GM21717 (cell line): ENCODE measurements at regions not wholly inside any gene's neighbourhood (a gene's known extent, or its start where the extent isn't known, plus 50 kb on each side); places are given as distances from the start of the nearest gene placed in this dataset.
"Not testable (repeated sequence)": the region's sequence is repeated elsewhere in the genome, so short reads cannot be mapped to it uniquely, and the experiment has no call there.

Source experiments
- ATAC-seq: cut with Tn5 transposase; IDR thresholded peaks from one replicate; pipeline ENCODE4 v1.9.1; 2021; ENCODE audit warnings: mild to moderate bottlenecking, moderate library complexity; ENCODE audit not compliant: unreplicated experiment

DNA sequence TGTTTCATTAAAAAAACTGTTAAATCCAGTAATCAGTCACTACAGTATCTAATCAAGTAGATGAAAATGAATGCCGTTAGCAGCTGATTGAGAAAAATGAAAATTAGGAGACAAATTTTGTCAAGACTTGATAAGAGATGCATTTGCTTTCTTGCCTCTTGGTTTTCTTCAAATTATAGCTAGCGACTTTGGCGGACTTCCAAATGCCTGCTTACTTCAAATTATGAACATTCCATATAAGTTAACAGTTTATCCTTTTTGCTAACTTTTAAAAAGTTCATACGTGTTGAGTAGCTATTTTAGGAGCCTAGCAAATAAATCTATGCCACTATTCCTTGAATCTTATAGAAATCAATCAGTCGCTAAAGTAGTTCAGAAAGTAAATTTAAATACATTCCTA lies 58.8 kb downstream of the PPP4R3C start:
- no peak for ATAC-seq

DNA sequence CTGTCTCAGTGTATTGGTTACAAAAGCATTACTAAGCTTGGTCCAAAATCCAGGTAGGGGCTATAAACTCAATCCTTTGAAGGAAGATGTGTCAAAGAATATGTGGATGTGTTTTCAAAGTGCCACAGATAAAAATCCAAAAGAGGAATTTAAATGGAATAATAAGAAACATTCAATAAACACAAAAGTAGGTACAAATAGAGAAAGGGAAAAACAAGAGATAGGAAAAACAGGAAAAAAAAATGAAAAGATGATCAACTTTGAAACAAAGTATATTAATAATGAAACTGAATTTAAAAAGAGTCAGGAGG lies 64.0 kb downstream of the PPP4R3C start:
- no peak for ATAC-seq

- ATAC-seq, result no peak
Observed at GRCh38 chrX:27391623-27392022, 71.5 kb downstream of the PPP4R3C start.

DNA sequence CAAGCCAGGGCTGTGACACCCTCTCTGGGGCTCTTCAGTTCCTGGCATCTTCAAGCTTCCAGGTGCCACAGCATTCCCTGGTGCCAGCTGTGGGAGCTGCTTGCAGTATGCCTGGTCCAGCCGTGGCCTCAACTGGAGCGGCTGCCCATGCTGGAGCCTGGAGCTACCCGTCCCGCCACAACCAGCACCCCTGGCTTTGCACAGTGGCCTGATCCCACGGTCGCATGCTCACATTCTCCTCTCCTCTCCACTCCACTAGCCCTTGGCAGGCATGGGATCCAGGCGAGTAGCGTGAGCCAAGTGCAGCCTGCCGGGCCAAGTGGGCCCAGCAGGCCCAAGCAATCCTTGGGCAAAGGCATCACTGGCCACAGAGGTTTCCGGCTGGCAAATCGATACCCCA lies 81.7 kb downstream of the PPP4R3C start:
- ATAC-seq, result no peak

GRCh38 chrX:27380163-27380845 lies 82.8 kb downstream of the PPP4R3C start:
- no peak for ATAC-seq

DNA sequence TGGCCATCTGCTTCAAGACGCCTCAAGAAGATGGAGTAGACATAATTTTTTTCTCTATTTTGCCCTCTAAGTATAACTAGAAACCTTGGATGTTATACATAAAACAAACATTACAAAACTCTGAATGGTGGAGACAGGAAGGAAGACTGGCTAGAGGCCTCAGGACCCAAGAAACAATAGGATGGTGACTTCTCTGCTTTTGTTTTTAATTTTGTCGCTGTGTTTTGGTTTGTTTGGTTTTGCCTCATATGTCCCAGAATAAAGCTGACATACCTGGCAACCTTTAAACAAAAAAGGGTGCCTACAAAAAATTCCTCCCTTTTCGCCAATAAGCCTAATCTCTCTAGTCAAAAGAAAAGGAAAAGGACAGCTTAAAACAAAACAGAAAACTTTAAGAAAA lies 109.1 kb downstream of the PPP4R3C start:
- no peak for ATAC-seq

DNA sequence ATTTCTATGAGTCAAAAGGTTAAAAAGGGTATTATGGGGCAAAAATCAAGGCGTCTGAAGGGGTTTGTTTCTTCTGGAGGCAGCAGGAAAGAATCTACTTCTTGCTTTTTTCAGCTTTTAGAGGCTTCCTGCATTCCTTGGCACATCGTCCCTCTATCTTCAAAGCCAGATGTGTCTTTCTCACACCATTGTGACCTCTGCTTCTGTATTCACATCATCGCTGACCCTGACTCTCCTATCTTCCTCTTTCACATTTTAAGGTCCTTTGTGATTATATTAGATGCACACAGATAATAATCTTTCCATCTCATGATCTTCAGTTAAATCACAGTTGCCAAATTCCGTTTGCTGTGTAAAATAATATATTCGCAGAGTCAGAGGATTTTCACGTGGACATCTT lies 112.7 kb downstream of the PPP4R3C start:
- ATAC-seq, result no peak

GRCh38 chrX:27336466-27337091 lies 126.6 kb downstream of the PPP4R3C start:
- peak; percentile 77 for ATAC-seq

- no peak for ATAC-seq
Observed at GRCh38 chrX:27321632-27322031, 141.5 kb downstream of the PPP4R3C start.

DNA sequence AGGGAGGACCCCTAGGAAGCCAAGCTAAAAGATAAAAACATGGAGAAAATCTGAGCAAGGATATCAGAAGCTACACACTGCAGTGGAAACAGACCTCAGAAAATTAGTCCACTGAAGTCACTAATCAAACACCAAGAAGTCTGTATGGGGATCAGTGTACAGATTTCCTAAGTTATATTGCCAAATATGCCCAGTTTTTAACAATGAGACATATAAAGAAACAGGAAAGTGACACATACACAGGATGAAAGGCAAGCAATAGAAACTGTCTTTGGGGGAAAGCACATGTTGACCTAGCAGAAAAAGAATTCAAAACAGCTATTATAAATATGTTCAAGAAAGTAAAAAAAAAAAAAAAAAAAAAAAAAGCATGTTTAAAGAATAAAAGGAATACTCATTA lies 153.7 kb downstream of the PPP4R3C start:
- no peak for ATAC-seq

- no peak for ATAC-seq
Observed at GRCh38 chrX:27307546-27307945, 155.6 kb downstream of the PPP4R3C start.

GRCh38 chrX:27292552-27292951 lies 170.6 kb downstream of the PPP4R3C start:
- not testable (repeated sequence) for ATAC-seq

GRCh38 chrX:27276751-27277150 lies 186.4 kb downstream of the PPP4R3C start:
- no peak for ATAC-seq

DNA sequence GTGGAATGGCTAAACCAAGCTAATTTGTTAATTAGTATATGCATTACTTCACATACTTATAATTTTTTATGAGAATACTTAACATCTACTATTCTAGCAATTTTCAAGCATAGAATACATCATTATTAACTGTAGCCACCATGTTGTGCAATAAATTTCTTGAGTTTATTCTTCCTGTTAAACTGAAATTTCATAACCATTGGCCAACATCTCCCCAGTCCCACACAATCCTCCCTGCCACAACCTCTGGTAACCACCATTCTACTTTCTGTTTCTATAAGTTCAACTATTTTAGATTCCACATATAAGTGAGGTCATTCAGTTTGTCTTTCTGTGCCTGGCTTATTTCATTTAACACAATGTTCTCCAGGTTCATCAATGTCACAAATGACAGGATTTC lies 208.5 kb downstream of the PPP4R3C start:
- ATAC-seq, result no peak

DNA sequence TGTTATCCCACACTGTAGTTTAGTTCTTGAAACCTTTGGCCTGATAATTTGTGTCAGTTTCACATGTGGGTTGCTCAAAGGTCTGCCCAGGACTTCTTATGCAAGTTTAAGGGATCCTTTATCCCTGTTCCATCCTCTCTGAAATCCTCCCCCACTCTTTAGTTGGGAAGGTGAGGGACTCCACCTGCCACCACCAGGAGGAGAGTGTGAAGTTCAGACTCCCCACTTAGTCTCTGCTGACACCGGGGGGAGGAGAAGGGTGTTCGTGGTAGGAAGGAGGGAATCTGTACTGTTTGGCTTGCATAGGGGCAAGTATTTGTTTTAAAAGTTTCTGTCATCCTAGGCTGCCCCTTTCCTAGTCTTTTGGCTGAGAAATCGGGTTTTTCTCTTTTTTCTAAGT lies 211.8 kb downstream of the PPP4R3C start:
- no peak for ATAC-seq

DNA sequence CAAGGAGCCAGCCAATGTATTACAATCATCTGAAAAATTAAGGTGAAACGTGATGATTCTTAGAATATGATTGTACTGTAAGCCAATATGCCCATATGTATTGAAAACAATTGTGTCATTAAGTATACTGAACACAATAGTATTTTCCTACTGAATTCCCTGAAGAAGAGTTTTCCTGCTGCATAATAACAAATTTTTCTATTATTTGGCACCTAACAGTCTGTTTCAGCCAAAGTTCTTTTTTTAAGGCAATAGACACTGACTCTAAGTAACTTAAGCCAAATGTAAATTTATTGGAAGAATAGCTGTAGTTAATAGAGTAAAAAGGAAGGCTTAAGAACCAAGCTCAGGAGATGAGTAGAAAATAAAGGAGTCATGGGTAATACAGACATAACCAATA lies 220.6 kb downstream of the PPP4R3C start:
- no peak for ATAC-seq

GRCh38 chrX:27241981-27242380 lies 221.2 kb downstream of the PPP4R3C start:
- no peak for ATAC-seq

DNA sequence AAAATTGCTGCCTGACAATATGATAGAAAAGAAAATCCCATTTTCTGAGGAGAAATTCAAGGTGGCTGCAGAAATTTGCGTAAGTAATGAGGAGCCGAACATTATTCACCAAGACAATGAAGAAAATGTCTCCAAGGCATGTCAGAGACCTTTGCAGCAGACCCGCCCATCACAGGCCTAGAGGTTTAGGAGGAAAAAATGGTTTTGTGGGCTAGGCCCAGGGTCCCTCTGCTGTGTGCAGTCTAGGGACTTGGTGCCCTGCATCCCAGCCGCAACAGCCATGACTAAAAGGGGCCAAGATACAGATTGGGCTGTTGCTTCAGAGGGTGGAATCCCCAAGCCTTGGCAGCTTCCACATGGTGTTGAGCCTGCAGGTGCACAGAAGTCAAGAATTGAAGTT lies 223.1 kb downstream of the PPP4R3C start:
- ATAC-seq, result not testable (repeated sequence)

- no peak for ATAC-seq
Observed at GRCh38 chrX:27236681-27237080, 226.5 kb downstream of the PPP4R3C start.

- no peak for ATAC-seq
Observed at GRCh38 chrX:27229721-27230120, 233.4 kb downstream of the PPP4R3C start.

DNA sequence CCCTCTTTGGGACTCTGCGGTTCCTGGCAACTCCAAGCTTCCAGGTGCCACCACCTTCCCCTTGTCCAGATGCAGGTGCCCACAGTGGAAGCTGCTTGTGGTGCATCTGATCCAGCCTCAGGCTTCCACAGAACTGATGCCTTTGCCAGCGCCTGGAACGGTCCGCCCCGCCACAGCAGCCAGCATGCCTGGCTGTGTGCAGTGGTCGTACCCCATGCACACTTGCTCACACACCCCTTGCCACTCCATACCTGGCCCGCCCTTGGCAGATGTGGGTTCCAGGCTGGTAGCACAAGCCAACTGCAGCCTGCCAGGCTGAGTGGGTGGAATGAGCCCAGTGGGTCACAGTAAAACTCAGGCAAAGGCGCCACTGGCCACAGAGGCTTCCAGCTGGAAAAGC lies 240.5 kb downstream of the PPP4R3C start:
- ATAC-seq, result no peak

DNA sequence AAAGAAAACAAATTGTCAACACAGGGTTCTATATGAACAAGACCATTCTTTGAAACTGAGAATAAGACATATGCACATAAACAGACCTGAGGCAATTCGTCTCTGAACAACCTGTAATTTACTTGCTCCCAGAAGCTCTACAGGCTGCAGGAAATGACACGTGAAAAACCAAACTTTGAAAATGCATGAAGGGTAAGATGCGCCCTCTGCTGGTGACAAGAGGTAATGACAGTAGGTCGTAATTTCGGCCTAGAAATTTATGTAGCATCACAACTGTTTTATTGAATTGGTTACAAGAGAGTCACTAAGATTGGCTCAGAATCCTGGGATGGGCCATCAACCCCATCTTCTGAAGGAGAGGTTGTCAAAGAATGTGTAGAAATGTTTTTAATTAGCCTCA lies 276.5 kb downstream of the PPP4R3C start:
- peak; percentile 66 for ATAC-seq

DNA sequence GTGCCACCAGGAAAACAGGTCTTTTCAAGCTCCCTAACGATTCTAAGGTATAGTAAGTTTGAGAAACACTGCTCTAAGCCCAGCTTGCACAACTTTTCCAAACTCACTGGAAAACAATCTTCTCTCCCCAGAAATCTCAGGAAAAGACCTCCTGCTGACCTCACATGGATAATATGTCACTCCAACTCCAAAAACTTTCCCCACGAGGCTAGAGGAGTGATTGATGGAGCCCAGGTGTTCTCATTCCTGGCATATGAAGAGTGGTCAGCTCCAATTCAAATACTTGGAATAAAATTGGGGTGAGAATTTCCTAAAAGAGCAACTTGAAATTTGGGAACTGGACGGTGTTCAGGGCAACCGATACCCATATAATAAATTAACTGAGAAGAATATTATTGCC lies 299.9 kb downstream of the PPP4R3C start:
- no peak for ATAC-seq
